Large intestine (tissue), 3 donors: ENCODE measurements at regions not wholly inside any gene's neighbourhood (a gene's known extent, or its start where the extent isn't known, plus 50 kb on each side); places are given as distances from the start of the nearest gene placed in this dataset.

Experiments used
- DNase-seq, 2 donors: peaks; one replicate each; pipeline versions ENCODE4 v3.0.0 to v3.0.0-alpha.2; 2013
- H3K27ac ChIP-seq: one replicate; pipeline ENCODE4 v1.5.1; 2013; ENCODE audit warnings: low read length
- H3K27me3 ChIP-seq: 2 replicates; pipeline ENCODE4 v1.6.1; 2013; ENCODE audit warnings: low read length; ENCODE audit not compliant: control insufficient read depth, insufficient read depth
- H3K36me3 ChIP-seq: 2 replicates; pipeline ENCODE4 v1.6.1; 2013; ENCODE audit warnings: low read length; ENCODE audit not compliant: control insufficient read depth, insufficient read depth
- H3K4me1 ChIP-seq: one replicate; pipeline ENCODE4 v1.6.1; 2013; ENCODE audit warnings: low read length; ENCODE audit not compliant: control insufficient read depth, insufficient read depth
- H3K4me3 ChIP-seq: one replicate; pipeline ENCODE4 v1.5.1; 2013; ENCODE audit warnings: low read length
- H3K9me3 ChIP-seq: one replicate; pipeline ENCODE4 v1.6.1; 2013; ENCODE audit warnings: mild to moderate bottlenecking, low read depth, low read length, moderate library complexity; ENCODE audit not compliant: control insufficient read depth
- WGBS: methylation state at CpG from one replicate; pipeline ENCODE4 v1.1.5; 2013; ENCODE audit warnings: low lambda C conversion rate; ENCODE audit not compliant: insufficient coverage; 5-methylcytosine and 5-hydroxymethylcytosine counted together

DNA sequence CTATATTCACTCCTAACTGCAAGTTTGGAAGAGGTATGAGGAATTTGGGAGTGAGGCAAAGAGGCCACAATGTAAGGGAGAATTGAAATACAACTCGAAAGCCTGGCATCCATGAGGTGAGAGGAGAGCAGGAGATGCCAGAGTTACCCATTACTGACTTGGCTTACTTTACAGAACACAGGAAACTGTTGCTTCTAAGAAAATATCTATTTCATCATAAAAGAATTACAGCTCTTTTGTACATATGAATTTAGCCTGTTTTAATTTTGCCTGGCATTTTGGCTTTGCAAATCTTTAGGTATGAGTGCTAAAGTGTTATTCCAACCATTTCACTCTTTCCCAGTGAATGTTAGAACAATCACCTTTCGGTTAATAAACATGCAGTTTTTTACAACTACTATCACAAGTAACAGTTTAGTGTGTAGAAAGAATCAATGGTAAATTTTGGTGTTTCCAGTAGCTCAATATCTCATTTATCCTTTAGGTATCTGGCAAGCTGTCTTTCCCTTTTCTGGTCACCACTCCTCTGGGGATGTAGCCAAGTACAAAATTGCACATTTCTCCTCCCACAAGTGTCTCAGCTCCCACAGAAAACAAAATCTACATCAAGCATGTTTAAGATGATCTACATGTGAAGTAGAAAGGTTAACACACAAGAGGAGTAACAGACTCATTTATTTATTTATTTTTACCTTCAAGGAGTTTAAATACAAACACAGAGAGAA is 196.6 kb upstream of the DCN start:
- no peak for DNase-seq
- no peak overlapping the region for H3K27ac ChIP-seq
- no peaks in the 10 kb centered on the region for H3K9me3 ChIP-seq
- WGBS: no CpG with 5 or more reads among the region's 2 CpGs
- no peaks in the 10 kb centered on the region for H3K36me3 ChIP-seq
- no peaks in the 10 kb centered on the region for H3K27me3 ChIP-seq
- no peaks in the 10 kb centered on the region for H3K4me1 ChIP-seq
- H3K4me3 ChIP-seq: no peak overlapping the region

DNA sequence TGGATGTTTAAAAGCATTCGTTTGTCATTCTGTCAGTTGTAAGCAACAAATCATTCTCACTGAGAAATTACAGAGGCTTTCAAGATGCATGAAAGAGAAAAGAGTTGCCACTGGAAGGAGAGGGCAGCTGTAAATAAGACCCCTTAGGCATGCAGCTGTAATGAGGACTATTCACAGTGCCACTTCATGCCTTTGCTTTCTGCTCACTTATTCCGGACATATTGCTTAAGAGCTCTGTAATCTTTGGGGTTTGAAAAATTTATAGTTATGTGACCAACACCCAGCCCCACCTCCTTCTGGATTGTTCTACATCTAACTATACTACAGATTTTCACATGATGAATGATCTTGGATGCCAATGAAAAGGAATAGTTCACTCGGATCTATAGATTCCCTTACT is 194.8 kb upstream of the DCN start:
- no peaks in the 10 kb centered on the region for H3K4me1 ChIP-seq
- DNase-seq: no peak
- no peaks in the 10 kb centered on the region for H3K27me3 ChIP-seq
- H3K27ac ChIP-seq: no peak overlapping the region
- no peaks in the 10 kb centered on the region for H3K9me3 ChIP-seq
- 80% methylated on average over 1 of the region's 3 CpGs for WGBS
- H3K36me3 ChIP-seq: no peaks in the 10 kb centered on the region
- H3K4me3 ChIP-seq: no peak overlapping the region

DNA sequence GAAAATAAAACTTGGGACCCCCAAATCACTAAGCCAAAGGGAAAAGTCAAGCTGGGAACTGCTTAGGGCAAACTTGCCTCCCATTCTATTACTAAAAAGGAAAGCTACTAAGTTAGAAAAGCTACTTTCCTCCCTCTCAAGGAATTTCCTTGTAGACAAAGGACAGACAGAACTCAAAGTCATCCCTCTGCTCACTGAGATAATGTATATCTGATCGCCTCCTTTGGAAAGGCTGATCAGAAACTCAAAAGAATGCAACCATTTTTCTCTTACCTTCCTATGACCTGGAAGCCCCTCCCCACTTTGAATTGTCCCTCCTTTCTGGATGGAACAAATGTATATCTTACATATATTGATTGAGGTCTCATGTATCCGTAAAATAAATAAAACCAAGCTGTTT is 190.5 kb upstream of the DCN start:
- no peaks in the 10 kb centered on the region for H3K27me3 ChIP-seq
- no peaks in the 10 kb centered on the region for H3K9me3 ChIP-seq
- H3K36me3 ChIP-seq: no peaks in the 10 kb centered on the region
- WGBS: 100% methylated on average over 1 of the region's 2 CpGs
- no peak overlapping the region for H3K27ac ChIP-seq
- DNase-seq: no peak
- H3K4me1 ChIP-seq: no peaks in the 10 kb centered on the region
- H3K4me3 ChIP-seq: no peak overlapping the region

DNA sequence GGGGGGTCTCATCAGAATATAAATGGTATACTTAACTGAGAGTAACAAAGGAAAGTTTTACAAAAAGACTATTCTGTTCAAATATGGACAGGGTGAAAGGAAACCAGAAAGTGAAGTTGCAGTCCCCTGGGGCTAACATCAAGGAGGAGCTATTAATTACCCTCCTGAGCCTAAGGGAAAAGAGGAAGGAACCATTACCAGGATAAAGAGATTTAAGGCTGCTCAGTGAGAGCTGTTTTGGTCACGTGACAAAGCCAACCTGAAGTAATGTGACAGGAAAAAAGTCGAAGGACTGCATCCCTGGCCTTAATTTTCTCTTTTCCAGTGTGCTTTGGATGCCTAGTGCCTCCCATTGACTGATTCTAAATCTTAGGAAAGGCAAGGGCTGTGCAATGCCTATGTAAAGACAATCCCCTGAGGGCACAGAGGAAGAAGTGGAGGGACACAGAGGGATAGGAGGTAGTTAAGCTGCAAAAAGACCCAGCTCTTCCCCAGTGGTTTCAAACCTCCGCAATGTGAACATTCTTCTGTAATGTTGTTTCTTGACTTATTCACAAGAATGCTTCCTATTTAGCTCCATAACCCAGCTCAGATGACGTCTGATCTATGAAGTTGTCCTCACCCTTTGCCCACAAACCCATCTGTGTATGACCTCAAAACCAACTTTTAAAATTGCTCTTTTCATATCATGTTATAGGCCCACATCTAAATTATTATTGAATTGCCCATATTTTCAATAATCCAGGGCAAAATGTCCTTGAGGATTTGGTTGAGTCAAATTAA is 187.7 kb upstream of the DCN start:
- no CpG with 5 or more reads among the region's 4 CpGs for WGBS

DNA sequence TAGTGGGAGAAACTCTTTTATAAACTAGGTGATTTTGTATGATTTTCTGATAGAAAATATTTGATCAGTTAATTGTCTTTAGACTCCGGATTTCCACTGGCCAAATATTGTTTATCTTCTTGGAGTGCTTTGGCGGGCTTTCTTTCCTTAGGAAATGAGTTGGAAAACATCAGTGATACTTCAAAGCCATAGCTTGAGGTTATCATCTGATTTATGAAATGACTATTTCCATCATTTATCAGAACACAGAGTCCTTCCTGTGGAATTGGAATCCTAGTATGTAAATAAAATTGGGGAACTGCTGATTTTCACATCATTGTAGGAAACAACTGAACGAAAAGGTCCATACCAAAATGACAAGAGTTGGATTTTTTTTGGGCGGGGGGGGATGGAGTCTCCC is 186.0 kb upstream of the DCN start:
- Histone ChIP-seq H3K27ac (no peak overlapping the region), H3K4me3 (no peak overlapping the region), H3K36me3 (no peaks in the 10 kb centered on the region), H3K27me3 (no peaks in the 10 kb centered on the region), H3K9me3 (no peaks in the 10 kb centered on the region), H3K4me1 (no peaks in the 10 kb centered on the region)
- no CpG with 5 or more reads among the region's 4 CpGs for WGBS
- no peak for DNase-seq

More for the DNA sequence above, 187.7 kb upstream of the DCN start:
- Histone ChIP-seq H3K9me3 (no peaks in the 10 kb centered on the region), H3K27ac (no peak overlapping the region), H3K27me3 (no peaks in the 10 kb centered on the region), H3K4me1 (no peaks in the 10 kb centered on the region), H3K36me3 (no peaks in the 10 kb centered on the region), H3K4me3 (no peak overlapping the region)
- no peak for DNase-seq

DNA sequence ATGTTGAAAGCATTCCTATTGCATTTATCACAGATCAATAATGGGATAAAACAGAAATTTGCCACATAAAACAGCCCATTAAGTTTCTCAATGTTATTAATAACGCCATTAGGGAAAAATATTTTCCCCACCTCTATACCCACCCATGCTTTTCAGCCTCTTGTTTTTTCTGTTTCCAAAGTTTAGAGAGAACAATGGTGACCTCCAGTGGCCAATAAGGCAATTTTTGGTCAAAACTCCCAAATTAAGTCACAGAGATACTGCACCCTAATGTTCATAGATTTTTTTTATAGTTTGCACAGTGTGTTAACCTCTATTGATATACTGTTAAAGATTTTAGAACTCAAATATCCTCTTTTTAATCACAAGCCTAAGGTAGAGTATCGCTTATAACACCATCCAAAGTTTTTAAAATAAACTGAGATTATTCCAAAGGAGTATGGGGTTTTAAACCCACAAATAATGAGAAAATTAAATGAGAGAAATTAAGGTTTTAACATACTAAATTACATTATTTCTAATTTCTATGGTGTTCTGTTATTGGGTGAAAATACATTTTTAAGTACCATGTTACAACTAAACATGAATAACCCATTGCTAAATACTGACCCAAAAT is 184.7 kb upstream of the DCN start:
- no peak for DNase-seq
- Histone ChIP-seq H3K4me1 (no peaks in the 10 kb centered on the region), H3K9me3 (no peaks in the 10 kb centered on the region), H3K36me3 (no peaks in the 10 kb centered on the region), H3K27ac (no peak overlapping the region), H3K4me3 (no peak overlapping the region), H3K27me3 (no peaks in the 10 kb centered on the region)
- no CpG with 5 or more reads among the region's 2 CpGs for WGBS

DNA sequence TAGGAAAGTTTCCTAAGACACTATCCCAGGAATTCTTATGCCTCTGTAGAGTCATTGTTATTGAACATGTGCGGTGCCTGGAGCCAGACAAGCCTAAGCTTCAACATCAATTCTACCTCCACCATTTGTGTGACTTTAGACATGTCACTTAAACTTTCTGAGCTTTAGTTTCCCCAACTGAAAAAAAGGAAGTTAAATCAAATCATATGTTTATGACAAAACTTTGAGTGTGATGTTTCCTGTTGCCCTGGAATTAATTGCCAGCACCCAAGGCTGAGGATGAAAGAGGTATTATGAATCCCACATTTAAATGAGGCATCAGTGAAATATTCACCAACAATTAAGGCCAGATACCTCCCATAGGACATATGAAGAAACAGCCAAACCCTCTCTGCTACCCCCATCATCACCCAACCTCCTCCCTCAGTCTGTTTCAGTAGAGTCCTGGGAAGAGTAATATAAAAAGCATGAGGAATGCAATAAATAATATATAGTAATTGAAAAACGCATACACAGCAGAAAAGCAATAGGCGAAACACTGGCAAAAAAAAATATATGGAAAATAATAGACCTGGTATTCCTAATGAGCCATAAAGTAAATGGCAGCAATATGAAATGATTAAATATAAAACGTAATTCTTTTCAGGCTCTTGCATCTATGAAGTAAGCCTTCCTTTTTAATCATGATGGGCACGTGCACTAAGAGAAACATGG is 182.0 kb upstream of the DCN start:
- Histone ChIP-seq H3K9me3 (no peaks in the 10 kb centered on the region), H3K27me3 (no peaks in the 10 kb centered on the region), H3K36me3 (no peaks in the 10 kb centered on the region), H3K4me1 (no peaks in the 10 kb centered on the region), H3K27ac (no peak overlapping the region), H3K4me3 (no peak overlapping the region)
- DNase-seq: no peak
- 88% methylated on average over 4 of the region's 5 CpGs for WGBS

DNA sequence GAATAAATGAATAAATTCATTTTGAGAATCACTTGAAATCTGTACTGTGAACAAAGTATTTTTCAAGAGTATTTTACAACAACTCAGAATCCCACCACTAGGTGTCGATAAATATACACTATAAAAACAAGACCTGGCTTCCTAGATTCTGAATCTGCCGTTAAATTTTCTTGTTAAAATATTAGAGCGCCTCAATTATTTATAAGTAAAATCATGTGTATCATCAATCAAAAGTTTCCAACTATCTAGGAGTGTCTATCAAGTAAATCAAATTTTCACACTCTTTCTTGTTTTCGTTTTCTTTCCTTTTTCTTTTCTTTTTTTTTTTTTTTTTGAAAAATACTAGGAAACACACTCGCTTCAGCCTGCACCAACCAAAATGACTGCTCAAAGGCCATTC is 179.2 kb upstream of the DCN start:
- DNase-seq: peak in 1 of 2 donors; percentile 27
- H3K27ac ChIP-seq: no peak overlapping the region
- 67% methylated on average over 1 of the region's 5 CpGs for WGBS
- peaks cover 6% of the 10 kb centered on the region for H3K4me1 ChIP-seq
- H3K4me3 ChIP-seq: no peak overlapping the region
- no peaks in the 10 kb centered on the region for H3K36me3 ChIP-seq
- no peaks in the 10 kb centered on the region for H3K27me3 ChIP-seq
- no peaks in the 10 kb centered on the region for H3K9me3 ChIP-seq

DNA sequence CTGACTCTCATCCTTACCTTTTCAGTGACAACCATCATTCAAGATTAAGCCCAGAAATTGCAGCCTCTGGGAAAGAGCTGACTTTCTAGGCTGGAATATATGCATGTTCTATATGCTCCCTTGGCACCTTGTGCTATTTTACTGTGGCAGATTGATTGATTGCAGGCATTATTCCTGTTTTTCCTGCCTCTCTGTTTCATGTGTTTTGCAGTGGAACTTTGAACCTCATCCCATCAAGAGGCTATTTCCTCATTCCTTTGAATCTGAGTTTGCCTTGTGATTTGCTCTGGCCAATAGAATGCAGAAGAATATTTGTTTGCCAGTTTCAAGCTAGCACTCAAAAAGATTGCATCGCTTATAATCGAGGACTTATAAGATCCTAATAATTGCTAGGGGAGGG is 174.8 kb upstream of the DCN start:
- no peaks in the 10 kb centered on the region for H3K9me3 ChIP-seq
- peak; percentile 64 to 81 for DNase-seq
- no peaks in the 10 kb centered on the region for H3K36me3 ChIP-seq
- H3K27me3 ChIP-seq: no peaks in the 10 kb centered on the region
- peaks cover 6% of the 10 kb centered on the region for H3K4me1 ChIP-seq
- H3K4me3 ChIP-seq: no peak overlapping the region
- H3K27ac ChIP-seq: peak overlapping the region; percentile 52
- WGBS: 20% methylated on average over 1 of the region's 2 CpGs

DNA sequence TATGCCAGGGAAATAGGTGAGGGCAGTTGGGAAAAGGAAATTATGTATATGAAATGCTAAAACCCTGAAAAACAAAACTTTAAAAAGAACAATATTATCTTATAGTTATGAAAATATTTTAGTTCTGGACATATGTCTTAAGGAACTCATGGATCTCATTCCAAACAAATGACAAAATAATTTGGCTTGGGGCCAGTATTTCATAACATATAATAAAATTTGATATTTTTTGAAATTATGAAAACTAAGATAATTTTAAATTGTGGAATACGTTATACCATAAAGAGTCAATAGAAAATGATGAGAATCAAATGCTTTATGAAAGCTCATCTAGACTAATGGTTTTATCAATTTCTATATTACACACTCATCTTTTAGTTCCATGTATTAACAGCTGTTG is 173.8 kb upstream of the DCN start:
- Histone ChIP-seq H3K4me1 (peaks cover 6% of the 10 kb centered on the region), H3K4me3 (no peak overlapping the region), H3K9me3 (no peaks in the 10 kb centered on the region), H3K27me3 (no peaks in the 10 kb centered on the region), H3K27ac (no peak overlapping the region), H3K36me3 (no peaks in the 10 kb centered on the region)
- no peak for DNase-seq
- WGBS: 93% methylated on average over 1 of the region's 1 CpG
